Osteocyte (in vitro differentiated cells): ENCODE measurements at regions not wholly inside any gene's neighbourhood (a gene's known extent, or its start where the extent isn't known, plus 50 kb on each side); places are given as distances from the start of the nearest gene placed in this dataset.
"Not testable (repeated sequence)": the region's sequence is repeated elsewhere in the genome, so short reads cannot be mapped to it uniquely, and the experiment has no call there.

ENCODE experiments used
- DNase-seq: peaks from one replicate; pipeline ENCODE4 v3.0.0; 2021; ENCODE audit warnings: mixed read lengths; ENCODE audit not compliant: unreplicated experiment; ENCODE audit errors: extremely low spot score
- H3K27ac Mint-ChIP-seq: one replicate; pipeline ENCODE4 v1.8.0; 2021; ENCODE audit warnings: mild to moderate bottlenecking, mixed read lengths; ENCODE audit not compliant: unreplicated experiment
- H3K27me3 Mint-ChIP-seq: one replicate; pipeline ENCODE4 v1.8.0; 2021; ENCODE audit warnings: mixed read lengths; ENCODE audit not compliant: unreplicated experiment
- H3K36me3 Mint-ChIP-seq: one replicate; pipeline ENCODE4 v1.8.0; 2021; ENCODE audit warnings: mixed read lengths; ENCODE audit not compliant: unreplicated experiment
- H3K4me1 Mint-ChIP-seq: one replicate; pipeline ENCODE4 v1.8.0; 2021; ENCODE audit warnings: mixed read lengths; ENCODE audit not compliant: unreplicated experiment
- H3K4me3 Mint-ChIP-seq: one replicate; pipeline ENCODE4 v1.8.0; 2021; ENCODE audit warnings: mild to moderate bottlenecking, moderate library complexity, mixed read lengths; ENCODE audit not compliant: unreplicated experiment
- H3K9me3 Mint-ChIP-seq: one replicate; pipeline ENCODE4 v1.8.0; 2021; ENCODE audit warnings: mixed read lengths; ENCODE audit not compliant: unreplicated experiment
- CTCF ChIP-seq: fragments of 200-600 bp; sonication (generic); IDR thresholded peaks from 2 replicates; pipeline ENCODE4 v1.5.0; 2021; ENCODE audit warnings: antibody characterized with exemption, mild to moderate bottlenecking, moderate library complexity

DNA sequence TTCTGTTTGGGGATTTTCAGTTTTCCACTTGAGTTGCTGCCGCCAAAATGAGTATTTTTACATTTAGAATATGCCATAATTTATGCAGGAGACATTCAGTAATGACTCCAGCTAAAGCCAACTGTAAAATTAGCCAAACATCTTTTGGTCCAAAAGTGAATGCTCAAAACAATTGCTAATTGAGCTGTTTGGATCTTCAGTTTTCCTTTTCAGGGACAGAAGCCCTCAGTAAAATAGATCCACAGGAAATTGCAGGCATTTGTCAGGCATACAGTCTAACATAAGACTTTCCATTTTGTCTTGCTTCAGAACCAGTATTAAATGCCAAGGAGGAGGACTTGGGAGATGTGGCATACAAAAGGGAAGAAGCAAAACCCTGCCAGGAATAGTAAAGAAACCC is 524.8 kb upstream of the API5 start:
- Mint-ChIP-seq H3K4me3 (no peak overlapping the region), H3K27me3 (no peaks in the 10 kb centered on the region), H3K36me3 (no peaks in the 10 kb centered on the region), H3K4me1 (no peaks in the 10 kb centered on the region), H3K9me3 (peaks cover 9% of the 10 kb centered on the region), H3K27ac (no peak overlapping the region)
- no peak for TF ChIP-seq CTCF
- no peak for DNase-seq

GRCh38 chr11:42795483-42795882 is 516.3 kb upstream of the API5 start:
- DNase-seq, H3K4me3 Mint-ChIP-seq, H3K4me1 Mint-ChIP-seq, H3K27me3 Mint-ChIP-seq, H3K27ac Mint-ChIP-seq, H3K36me3 Mint-ChIP-seq: not testable (repeated sequence)
- peaks cover 17% of the 10 kb centered on the region for H3K9me3 Mint-ChIP-seq

GRCh38 chr11:42800041-42800440 is 511.8 kb upstream of the API5 start:
- no peak for DNase-seq
- peaks cover 6% of the 10 kb centered on the region for H3K9me3 Mint-ChIP-seq
- H3K27ac Mint-ChIP-seq = no peak overlapping the region
- no peak for TF ChIP-seq CTCF
- no peaks in the 10 kb centered on the region for H3K27me3 Mint-ChIP-seq
- H3K4me3 Mint-ChIP-seq = no peak overlapping the region
- no peaks in the 10 kb centered on the region for H3K4me1 Mint-ChIP-seq
- H3K36me3 Mint-ChIP-seq = no peaks in the 10 kb centered on the region

GRCh38 chr11:42802201-42802899 is 509.4 kb upstream of the API5 start:
- Mint-ChIP-seq H3K27ac (no peak overlapping the region), H3K27me3 (no peaks in the 10 kb centered on the region), H3K4me3 (no peak overlapping the region), H3K36me3 (no peaks in the 10 kb centered on the region), H3K4me1 (no peaks in the 10 kb centered on the region), H3K9me3 (peaks cover 4% of the 10 kb centered on the region)
- DNase-seq = no peak
- TF ChIP-seq CTCF = no peak

GRCh38 chr11:42806191-42806590 is 505.6 kb upstream of the API5 start:
- no peak for DNase-seq
- TF ChIP-seq CTCF = no peak
- H3K27ac Mint-ChIP-seq = no peak overlapping the region
- no peak overlapping the region for H3K4me3 Mint-ChIP-seq
- peaks cover 9% of the 10 kb centered on the region for H3K9me3 Mint-ChIP-seq
- H3K4me1 Mint-ChIP-seq = no peaks in the 10 kb centered on the region
- H3K36me3 Mint-ChIP-seq = no peaks in the 10 kb centered on the region
- H3K27me3 Mint-ChIP-seq = no peaks in the 10 kb centered on the region

DNA sequence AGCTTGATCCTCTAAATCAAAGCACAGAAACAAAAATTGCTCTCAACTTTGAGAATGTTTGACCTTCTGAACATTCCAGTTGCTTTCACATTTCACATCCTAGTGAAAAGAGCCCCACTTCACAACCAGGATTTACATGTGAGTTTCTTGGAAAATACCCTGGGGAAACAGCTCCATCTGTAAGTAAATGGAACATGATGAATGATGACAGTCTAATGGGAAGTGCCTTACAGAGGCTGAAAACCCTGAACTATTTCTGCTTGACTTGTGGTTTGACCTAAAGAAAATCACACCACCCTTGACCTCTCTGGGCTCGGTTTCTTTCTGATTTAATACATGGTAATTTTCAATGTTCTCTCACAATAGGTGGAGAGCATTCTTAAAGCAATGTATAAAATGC is 499.4 kb upstream of the API5 start:
- Mint-ChIP-seq H3K27me3 (no peaks in the 10 kb centered on the region), H3K36me3 (no peaks in the 10 kb centered on the region), H3K4me1 (no peaks in the 10 kb centered on the region), H3K27ac (no peak overlapping the region), H3K4me3 (no peak overlapping the region), H3K9me3 (peaks cover 22% of the 10 kb centered on the region)
- DNase-seq = no peak
- no peak for TF ChIP-seq CTCF
